CD4-positive, alpha-beta T cell treated with Interleukin-17A for 4 hours (primary cell): ENCODE measurements at regions not wholly inside any gene's neighbourhood (a gene's known extent, or its start where the extent isn't known, plus 50 kb on each side); places are given as distances from the start of the nearest gene placed in this dataset.

ENCODE experiments used
- DNase-seq: peaks from one replicate; pipeline ENCODE4 v3.0.0-alpha.2; 2020; ENCODE audit warnings: mixed read lengths

DNA sequence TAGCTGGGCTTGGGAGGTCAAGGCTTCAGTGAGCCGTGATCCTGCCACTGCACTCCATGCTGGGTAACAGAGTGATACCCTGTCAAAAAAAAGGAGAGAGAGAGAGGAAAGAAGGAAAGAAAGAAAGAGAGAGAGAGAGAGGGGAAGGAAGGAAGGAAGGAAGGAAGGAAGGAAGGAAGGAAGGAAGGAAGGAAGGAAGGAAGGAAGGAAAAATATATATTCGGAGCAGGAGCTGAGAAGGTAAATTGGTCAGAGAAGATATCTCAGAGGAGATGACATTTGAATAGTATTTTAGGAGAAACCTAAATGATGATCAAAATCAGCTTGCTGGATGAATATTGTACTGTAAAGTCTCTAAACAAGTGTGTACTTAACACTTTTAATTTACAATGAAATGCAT is 633.1 kb downstream of the ZPLD1 start:
- DNase-seq, result no peak

DNA sequence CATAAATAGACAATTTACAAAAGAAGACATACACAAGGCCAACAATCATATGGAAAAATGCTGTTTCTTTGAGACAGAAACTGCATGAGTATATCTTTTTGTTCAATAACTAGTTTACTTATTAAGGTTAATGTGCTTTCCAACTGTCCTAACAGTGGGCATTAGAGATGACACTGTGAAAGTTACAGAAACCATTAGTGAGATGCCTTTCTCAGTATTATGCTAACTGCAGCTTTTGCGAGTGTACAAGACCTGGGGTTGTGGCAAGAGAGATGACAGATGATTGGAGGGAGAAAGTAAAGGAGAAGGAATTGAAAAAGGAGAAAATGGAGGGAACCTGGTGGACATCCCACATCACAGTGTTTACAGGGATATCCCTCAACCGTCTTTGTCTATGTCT is 640.5 kb downstream of the ZPLD1 start:
- DNase-seq, result no peak

DNA sequence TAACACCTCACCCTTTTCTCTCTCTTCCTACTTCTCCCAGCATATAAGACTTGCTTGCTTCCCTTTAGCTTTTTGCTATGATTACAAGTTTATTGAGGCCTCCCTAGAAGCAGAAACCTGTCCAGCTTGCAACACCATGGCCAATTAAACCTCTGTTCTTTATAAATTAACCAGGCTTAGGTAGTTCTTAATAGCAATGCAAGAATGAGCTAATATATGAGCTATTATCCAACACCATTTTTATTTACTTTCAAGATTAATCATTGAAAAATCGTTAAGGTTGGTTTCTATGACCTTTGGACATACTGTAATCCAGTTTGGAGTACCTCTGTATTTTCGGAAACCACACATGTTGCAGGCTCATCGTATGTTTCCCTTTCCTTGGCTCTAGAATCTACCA is 643.1 kb downstream of the ZPLD1 start:
- DNase-seq, result no peak

DNA sequence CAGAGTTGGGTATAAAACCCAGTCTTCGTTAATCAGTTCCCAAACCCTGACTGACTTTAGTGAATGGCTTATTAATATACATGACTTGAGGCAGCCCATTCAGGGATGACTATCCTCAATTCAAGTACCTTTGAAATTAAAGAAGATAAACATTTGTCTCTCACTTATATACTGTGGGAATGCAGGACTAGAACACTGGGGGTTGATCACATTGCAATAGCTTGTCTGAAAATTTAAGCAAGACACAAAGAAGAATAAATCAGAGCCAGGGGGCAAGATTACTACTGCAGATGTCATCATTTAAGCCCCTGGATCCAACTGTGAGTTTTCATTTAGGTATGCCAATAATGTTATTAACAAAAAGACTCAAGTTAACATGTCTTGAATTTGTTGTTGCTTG is 647.7 kb downstream of the ZPLD1 start:
- no peak for DNase-seq

DNA sequence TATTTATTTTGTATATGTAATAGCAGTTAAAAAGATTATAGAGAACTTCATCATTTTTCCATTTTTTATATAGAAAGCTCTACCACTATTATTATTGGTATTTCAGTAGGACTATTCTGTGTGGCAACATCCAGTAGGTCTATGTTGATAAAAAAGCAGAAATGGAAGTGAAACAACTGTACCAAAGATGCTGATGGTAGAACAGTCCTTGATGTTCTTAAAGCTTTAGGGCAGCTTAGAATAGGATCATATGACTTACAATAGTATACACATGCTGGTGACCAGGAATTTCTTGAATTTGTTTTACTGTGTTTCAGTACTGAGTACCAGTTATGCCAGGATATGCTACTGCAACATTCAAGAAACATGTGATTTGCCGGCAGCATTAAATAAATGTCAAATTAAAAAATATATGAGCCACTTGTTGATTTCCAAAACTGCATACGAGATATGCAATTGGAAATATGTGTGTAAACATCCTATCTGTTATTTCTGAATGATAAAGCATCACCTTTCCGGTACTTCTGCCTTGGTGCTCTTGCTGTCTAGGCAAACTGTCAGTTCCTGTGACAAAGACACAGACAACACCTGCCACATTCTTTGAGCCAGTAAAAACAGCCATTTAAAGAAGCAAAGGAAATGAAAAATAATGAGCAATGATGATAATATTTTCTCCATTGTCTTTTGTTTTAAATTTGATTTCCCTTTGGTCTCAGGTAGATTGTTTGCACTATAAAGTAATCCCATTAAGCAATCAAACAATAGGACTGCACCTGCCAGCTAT is 649.2 kb downstream of the ZPLD1 start:
- DNase-seq, result no peak

DNA sequence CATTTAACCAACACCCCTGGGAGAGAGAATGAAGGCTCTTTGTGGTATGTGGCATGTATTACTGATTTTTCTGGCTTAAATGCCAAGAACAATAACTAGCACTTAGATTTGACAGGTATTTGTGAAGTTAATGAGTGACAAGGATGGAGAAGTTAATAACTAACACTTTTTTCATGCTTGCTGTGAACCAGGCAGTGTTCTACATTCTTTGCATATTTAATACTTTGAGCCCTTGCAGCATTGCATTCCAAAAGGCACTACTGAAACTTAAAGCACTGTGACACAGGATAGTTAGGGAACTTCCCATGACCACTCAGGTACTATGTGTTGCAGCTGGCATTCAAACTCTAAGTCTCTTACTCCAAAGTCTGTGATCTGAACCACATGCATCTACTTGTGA is 650.6 kb downstream of the ZPLD1 start:
- no peak for DNase-seq

DNA sequence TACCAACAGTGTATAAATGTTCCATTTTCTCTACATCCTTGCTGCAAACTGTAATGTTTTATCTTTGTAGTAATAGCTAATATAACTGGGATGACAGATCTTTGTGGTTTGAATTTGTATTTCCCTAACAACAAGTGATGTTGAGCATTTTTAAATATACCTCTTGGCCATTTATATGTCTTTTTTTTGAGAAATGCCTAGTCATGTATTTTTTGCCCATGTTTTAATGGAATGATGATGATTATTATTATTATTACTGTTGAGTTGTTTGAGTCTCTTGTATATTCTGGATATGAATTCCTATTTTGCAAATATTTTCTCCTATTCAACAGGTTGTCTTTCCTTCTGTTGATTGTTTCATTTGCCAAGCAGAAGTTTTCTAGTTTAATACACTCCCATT is 654.9 kb downstream of the ZPLD1 start:
- no peak for DNase-seq

DNA sequence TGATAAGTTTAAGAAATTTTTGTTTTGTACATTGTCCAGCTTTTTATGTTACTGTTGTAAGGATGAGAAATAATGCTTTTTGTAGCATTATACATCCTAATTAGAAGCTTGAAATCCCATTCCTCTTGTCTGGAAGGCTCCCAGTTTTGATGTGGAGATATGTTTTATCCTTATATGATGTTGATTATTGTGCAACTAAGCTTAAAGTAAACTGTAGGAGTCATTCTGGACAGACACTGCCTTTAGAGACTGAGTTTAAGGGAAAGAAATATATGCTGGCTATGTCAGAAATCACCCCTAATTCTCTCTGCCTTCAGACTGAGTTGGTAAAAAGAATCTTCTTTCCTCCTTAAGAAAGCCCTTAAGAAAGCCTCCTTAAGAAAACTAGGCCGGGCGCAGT is 670.4 kb downstream of the ZPLD1 start:
- no peak for DNase-seq

DNA sequence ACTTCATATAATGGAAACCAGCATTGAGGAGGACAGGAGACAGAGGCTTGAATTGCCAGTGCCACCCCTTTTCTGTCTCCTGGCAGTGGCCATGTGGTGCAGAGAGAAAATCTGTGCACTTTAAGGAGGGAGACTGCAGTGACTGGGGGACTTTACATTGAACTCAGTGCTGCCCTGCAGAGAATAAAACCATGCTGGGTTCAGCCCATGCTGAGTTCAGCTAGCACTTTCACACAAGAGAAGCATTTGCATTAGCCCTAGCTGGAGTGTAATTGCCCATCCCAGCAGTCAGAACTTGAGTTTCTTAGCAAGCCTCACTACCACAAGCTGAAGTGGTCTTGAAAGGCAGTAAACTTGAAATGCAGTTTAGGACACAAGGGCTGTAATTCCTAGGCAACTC is 677.5 kb downstream of the ZPLD1 start:
- no peak for DNase-seq

DNA sequence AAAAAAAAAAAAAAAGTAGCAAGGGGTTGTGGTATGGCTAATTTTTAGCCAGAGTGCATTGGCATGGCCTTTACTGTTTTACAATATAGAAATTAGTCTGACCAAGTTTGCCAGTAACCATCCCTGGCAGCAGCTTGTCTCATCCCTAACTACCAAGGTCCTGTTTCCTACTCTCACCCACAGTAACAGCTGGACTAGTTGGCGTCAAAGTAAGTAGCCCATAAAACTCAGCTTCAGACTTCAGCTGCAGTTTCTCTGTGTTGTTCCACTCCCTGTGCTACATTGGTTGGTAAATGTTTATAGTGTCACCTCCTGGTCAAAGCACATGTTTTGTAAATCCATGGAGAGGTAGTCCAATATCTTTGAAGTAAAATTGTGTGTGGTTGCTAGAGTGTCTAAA is 691.3 kb downstream of the ZPLD1 start:
- DNase-seq, result no peak

DNA sequence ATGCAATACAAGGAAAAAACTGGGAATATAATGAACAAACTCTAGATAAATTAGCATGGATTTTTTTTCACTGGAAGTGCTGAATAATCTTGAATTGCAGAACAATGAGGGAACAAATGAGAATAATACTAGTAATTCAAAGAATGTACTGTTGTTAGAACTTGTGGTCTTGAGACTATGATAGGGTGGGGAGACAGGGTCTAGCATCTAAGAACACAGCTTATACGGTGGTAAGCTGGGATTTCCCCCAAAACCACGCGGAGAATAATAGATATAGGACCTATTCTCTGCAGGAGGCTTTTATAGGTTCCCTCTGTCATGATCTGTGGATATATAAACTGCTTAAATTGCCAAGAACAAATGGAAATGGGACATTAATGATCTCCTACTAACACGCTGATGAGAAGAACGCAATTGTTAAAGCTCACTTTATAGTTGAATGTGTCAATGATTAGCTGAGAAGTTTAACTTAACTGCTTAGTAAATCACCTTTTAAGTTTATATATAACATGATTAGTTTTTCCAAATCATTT is 692.3 kb downstream of the ZPLD1 start:
- no peak for DNase-seq

DNA sequence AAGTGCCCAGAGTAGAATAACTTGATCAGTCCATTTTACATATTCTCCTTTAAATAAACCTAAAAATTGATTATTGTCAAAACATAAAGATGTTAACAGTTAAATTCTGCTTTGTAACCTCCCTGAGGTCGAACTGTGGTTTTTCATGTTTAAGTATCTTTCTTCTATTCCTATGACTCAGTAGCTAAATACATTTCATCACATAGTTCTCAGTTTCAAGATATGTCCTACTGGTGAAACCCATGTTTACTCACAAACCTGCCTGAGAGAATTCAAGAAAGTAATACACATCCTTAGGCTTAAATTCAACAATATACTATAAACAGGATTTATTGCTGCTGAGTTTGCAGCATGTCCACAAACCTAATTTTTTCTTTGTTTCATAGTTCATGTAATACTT is 692.9 kb downstream of the ZPLD1 start:
- DNase-seq, result no peak

DNA sequence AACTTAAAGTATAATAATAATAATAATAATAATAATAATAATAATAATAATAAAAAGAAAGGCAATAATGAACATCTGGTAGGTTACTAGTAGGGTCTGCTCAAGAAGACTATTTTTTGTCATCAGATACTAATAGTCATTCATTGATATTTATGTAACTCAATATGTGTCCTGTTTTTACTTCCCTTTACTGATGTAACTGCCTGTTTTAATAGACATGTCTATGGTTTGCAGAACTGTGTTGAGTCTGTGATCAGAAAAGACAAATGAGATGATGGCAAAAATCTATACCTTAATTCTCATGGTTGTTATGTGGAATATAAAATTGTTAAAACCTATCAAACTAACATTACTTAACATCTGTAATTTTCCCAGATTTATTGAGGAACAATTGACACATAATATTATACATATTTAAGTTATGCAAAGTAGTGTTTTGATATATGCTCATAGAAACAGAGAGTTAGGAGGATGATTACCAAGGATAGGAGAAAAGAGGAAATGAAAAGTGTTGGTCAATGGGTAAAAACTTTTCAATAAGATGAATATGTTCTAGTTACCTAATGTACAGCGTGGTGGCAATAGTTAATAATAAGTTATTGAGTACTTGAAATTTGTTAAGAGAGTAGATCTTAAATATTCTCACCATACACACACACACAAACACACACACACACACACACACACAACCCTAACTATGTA is 699.4 kb downstream of the ZPLD1 start:
- no peak for DNase-seq

DNA sequence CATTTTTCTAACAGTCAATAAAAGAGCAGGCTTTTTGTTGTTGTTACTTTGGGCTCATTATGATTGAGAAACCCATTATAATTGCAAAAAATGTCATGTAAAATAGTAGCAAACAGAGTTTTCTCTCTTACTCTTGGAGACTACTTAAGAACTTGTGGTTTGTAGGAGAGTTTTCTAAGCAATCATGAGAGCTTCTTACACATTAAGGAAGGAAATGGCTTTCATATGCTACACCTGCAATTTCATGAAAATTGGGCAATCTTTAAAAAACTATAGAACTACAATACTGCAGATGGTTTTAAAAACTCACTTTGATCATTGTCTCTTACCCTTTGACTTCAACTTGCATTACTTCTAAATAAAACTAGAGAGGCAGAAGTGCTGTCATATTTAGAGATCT is 701.8 kb downstream of the ZPLD1 start:
- no peak for DNase-seq

DNA sequence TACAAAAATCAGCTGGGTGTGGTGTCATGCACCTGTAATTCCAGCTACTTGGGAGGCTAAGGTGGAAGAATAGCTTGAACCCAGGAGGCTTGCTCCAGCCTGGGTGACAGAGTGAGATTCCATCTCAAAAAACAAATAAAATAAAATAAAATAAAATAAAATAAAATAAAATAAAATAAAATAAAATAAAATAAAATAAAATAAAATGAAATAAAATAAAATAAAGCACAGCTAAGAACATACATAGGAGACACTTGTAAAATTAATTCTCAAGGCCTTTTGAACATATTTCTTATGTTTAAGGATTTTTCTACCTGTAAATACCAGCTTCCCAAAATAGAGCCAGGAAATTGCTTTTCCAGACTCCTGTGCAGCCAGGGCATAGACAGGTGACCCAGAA is 703.0 kb downstream of the ZPLD1 start:
- no peak for DNase-seq

DNA sequence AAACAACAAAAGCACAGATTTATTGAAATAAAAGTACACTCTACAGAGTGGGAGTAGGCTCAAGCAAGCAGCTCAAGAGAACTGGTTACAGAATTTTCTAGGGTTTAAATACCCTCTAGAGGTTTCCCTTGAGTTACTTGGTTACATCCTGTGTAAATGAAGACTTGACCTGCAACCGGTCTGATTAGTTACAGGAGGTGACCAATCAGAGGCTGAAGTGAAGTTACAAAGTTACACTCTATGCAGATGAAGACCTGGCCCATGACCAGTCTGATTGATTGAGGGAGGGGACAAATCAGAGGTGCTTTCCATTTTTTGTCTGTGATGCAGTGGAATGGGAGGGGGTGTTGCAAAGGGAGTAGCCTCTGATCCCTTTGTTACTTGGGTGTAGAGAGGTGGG is 723.4 kb downstream of the ZPLD1 start:
- DNase-seq, result no peak

DNA sequence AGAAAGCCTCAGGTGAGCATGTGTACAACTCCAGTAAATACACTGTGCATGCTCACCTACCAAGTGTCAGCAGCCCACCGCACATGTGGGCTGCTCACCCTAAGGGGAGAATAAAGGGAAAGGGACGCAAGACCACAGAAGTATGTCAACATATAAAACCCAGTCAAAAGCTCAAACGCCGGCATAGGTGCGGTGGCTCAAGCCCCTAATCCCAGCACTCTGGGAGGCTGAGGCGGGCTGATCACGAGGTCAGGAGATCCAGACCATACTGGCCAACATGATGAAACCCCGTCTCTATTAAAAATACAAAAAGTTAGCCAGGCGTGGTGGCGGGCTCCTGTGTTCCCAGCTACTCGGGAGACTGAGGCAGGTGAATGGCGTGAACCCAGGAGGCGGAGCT is 732.1 kb downstream of the ZPLD1 start:
- DNase-seq, result no peak

DNA sequence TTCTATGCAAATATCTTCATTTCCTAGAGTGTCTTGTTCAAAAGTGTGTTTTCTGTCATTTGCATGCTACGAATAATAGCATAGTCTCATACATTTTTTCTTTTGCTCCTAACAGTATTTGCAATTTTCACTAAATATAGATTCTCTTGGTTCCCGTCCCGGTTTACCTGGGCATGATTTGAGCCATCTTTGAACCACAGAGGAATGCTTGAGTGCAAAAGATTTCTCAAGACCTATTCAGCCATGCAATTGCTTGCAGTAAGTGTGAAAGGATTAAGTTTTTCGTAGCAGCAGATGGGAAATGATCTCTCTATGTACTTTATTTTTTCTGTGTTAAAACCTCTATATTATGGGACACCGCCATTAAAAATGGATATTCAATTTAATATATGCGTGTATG is 733.0 kb downstream of the ZPLD1 start:
- DNase-seq, result no peak

DNA sequence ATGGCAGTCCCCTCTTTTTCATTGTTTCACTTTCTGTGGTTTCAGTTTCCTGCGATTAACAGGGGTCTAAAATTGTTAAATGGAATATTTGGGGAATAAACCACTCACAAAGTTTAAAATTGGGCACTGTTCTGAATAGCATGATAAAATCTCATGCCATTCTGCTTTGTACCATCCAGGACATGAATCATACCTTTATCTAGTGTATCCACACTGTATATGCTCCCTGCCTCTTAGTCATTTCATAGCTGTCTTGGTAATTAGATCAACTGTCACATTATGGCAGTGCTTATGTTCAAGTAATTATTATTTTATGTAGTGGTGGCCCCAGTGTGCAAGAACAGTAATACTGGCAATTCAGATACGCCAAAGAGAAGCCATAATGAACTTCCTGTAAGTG is 734.5 kb downstream of the ZPLD1 start:
- no peak for DNase-seq

DNA sequence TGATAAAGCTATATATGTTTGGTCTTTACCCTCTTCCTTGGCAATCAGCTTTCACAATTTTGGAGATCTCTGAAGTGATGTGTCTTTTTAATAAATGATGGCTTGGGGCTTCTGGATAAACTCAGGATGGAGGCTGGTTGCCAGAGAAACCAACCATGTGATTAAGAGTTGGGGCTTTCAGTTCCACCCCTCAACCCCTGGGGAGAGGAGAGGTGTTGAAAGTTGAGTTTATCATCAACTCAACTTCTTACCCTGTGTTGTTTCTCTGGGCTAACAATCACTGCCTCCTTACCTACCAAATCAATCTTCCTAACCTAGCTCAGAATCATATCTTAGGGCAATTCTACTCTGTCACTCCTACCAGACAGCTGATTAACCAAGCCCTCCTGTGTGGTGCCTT is 735.8 kb downstream of the ZPLD1 start:
- DNase-seq, result no peak

DNA sequence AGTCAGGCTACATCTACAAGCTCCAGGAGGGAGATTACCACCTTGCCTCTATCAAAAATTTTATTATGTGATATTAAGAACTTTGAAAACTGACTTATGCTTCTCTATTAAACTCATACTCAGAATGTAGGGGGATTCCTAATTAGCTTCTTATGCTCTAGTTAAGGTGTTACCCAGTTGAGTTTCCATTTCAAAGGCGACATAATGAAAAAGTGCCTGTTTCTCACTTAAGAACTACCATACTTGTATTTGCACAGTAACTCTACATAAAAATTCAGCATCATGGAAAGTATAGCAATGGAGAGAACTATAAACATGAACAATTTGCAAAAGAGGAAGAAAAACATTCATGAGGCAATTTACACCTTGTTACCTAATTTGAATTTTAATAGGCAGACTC is 739.1 kb downstream of the ZPLD1 start:
- no peak for DNase-seq

DNA sequence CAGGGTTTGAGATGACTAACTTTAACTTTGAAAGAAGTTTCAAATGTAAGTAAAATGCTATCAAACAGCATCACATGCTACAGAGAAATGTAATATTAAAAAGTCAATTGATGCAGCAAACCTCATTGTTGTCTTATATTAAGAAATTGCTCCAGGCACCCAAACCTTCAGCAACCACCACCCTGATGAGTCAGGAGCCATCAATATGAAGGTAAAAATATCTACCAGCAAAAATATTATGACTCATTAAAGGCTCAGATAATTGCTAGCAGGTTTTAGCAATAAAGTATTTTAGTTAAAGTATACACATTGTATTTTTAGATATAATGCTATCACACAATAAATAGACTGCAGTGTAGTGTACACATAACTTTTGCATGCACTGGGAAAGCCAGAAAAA is 746.3 kb downstream of the ZPLD1 start:
- DNase-seq, result no peak

DNA sequence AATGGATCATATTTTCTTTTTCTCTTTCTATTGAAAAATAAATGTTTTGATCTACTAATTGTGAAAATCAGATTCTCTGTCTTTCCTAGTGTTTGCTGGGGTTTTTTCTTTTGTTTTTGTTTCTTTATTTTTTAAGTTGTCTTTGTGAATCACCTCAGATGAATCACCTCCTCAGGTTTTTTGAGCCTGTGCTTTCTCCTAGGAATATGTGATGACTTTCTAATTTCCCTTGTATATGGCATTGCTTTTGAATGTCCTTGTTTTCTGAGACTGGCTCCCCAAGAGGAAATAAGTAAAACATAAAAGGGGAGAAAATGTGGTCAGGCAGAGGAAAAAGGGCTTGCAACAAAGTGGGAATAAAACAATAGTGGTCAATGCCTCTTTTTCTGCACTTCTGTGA is 750.0 kb downstream of the ZPLD1 start:
- DNase-seq, result no peak

DNA sequence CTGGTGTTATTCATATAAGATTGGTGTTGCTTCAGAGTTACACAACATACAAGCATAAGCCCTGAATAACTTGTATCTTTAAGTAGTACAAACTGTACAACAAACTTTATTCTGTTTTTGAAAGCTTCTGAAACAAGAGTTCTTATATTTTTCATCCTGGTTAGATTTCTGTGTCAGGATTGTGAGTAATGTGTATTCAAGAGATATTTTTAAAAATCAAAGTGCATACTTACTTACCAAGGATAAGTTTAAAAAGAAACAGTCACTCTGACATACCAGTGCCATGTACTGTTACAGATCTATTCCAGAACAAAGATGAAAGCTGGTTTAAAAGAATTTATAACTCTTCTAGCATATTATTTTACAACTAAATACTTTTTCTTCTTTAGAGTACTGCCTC is 755.1 kb downstream of the ZPLD1 start:
- DNase-seq, result no peak

DNA sequence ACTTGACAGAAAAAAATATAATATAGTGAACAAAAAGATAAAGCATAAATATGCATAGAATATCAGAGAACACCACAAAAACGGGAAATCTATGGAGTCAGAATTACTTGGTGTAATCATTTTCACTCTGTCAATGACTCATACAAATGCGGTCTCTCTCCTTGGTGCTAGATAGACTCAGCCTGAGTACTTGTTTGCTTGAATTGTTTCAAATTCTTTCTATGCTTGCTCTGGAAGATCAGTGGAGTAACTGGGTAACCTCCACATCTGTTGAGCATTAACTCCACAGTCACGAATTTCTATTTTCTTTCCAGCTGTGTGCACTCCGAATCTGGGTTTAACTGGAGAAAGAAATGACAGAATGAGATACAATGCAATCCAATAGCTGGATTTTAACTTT is 760.4 kb downstream of the ZPLD1 start:
- DNase-seq, result no peak
